HCT116 (cell line): ENCODE measurements at regions not wholly inside any gene's neighbourhood (a gene's known extent, or its start where the extent isn't known, plus 50 kb on each side); places are given as distances from the start of the nearest gene placed in this dataset.

Experiments
- ATAC-seq: fragments of 200-7000 bp; cut with Tn5 transposase; 2 replicates; pipeline ENCODE4 v1.9.1; 2020; ENCODE audit warnings: mild to moderate bottlenecking, moderate library complexity
- BruUV-seq: library from RNA; stranded (reverse); fragments of 400-500 nt; replicated peaks from 2 replicates; lab custom pipeline; 2021; lab: Mats Ljungman, UMichigan
- CTCF ChIA-PET: fragments of 300-600 bp; sonication (Branson Sonifier 250); formaldehyde crosslinking; loops from one replicate; lab custom pipeline; 2021; ENCODE audit warnings: antibody characterized with exemption; lab: Charles Lee
- POLR2A ChIA-PET: fragments of 300-600, 350-600 bp; sonication (Branson Sonifier 250); formaldehyde crosslinking; loops from one replicate; lab custom pipeline; 2021; ENCODE audit warnings: antibody characterized with exemption; lab: Charles Lee
- RAD21 ChIA-PET, 2 experiments: fragments of 300-600 bp; sonication (Branson Sonifier 250); formaldehyde crosslinking; loops; one replicate each; lab custom pipeline; 2023; ENCODE audit warnings: low total read pairs in 2 of 2; ENCODE audit not compliant: uncharacterized antibody in 2 of 2, unreplicated experiment in 2 of 2, low non-redundant PET in 1 of 2; lab: Charles Lee
- DNase-seq: peaks from one replicate; pipeline ENCODE4 v3.0.0-alpha.2; 2010; ENCODE audit warnings: low read depth, low spot score
- H2AFZ ChIP-seq: fragments of 200-600 bp; shearing (Covaris generic), sonication (generic); 2 replicates; pipeline ENCODE4 v1.6.1; 2017; ENCODE audit warnings: low read depth, mixed run types, mixed read lengths, antibody characterized with exemption, low read length; ENCODE audit not compliant: poor library complexity, severe bottlenecking
- H3K27ac ChIP-seq: 2 replicates; pipeline ENCODE4 v1.5.1; 2012; ENCODE audit warnings: low read depth, low read length
- H3K27me3 ChIP-seq: fragments of 200-600 bp; sonication (generic); 2 replicates; pipeline ENCODE4 v1.6.1; 2016; ENCODE audit warnings: mixed run types, low read length, mixed read lengths; ENCODE audit not compliant: insufficient read depth
- H3K36me3 ChIP-seq, 2 experiments: fragments of 200-500 bp in 1 of 2; fragments of 200-600 bp in 1 of 2; sonication (Bioruptor generic) in 1 of 2; sonication (generic) in 1 of 2; 2 replicates each; pipeline versions ENCODE4 v1.5.1 to v1.6.1; 2014 to 2016; ENCODE audit warnings: low read length in 2 of 2, inconsistent platforms in 1 of 2, mixed read lengths in 1 of 2, mixed run types in 1 of 2; ENCODE audit not compliant: insufficient read depth in 2 of 2, control insufficient read depth in 1 of 2
- H3K4me1 ChIP-seq, 2 experiments: fragments of 200-600 bp in 1 of 2; sonication (generic) in 1 of 2; 2 replicates each; pipeline versions ENCODE4 v1.5.1 to v1.6.1; 2012 to 2017; ENCODE audit warnings: low read length in 2 of 2, inconsistent platforms in 1 of 2, mild to moderate bottlenecking in 1 of 2, mixed read lengths in 1 of 2, mixed run types in 1 of 2, moderate library complexity in 1 of 2; ENCODE audit not compliant: insufficient read depth in 2 of 2, control insufficient read depth in 1 of 2
- H3K4me2 ChIP-seq: fragments of 200-600 bp; sonication (generic); 2 replicates; pipeline ENCODE4 v1.6.1; 2017; ENCODE audit warnings: mixed run types, low read length, mixed read lengths
- H3K4me3 ChIP-seq, 2 experiments: fragments of 200-600 bp in 1 of 2; sonication (generic) in 1 of 2; replicated peaks in 1 of 2; 2 replicates each; pipeline ENCODE4 v1.5.1; 2011 to 2016; ENCODE audit warnings: low read length in 2 of 2, control low read depth in 1 of 2, low read depth in 1 of 2, mild to moderate bottlenecking in 1 of 2, mixed read lengths in 1 of 2, mixed run types in 1 of 2
- H3K79me2 ChIP-seq: fragments of 200-600 bp; sonication (generic); 2 replicates; pipeline ENCODE4 v1.6.1; 2017; ENCODE audit warnings: mild to moderate bottlenecking, mixed run types, low read length, moderate library complexity, mixed read lengths; ENCODE audit not compliant: insufficient read depth
- H3K9ac ChIP-seq: fragments of 200-600 bp; sonication (generic); 2 replicates; pipeline ENCODE4 v1.6.1; 2016; ENCODE audit warnings: low read length, mixed read lengths
- H3K9me2 ChIP-seq: fragments of 200-600 bp; sonication (generic), shearing (Covaris generic); 2 replicates; pipeline ENCODE4 v1.6.1; 2017; ENCODE audit warnings: mixed run types, mild to moderate bottlenecking, moderate library complexity; ENCODE audit not compliant: insufficient read depth
- H3K9me3 ChIP-seq, 2 experiments: fragments of 200-500 bp in 1 of 2; fragments of 200-600 bp in 1 of 2; sonication (Bioruptor generic) in 1 of 2; sonication (generic) in 1 of 2; 2 replicates each; pipeline ENCODE4 v1.6.1; 2014 to 2017; ENCODE audit warnings: low read length in 2 of 2, mixed read lengths in 2 of 2, inconsistent platforms in 1 of 2, low read depth in 1 of 2, mild to moderate bottlenecking in 1 of 2, mixed run types in 1 of 2, moderate library complexity in 1 of 2; ENCODE audit not compliant: control insufficient read depth in 1 of 2, insufficient read depth in 1 of 2
- H4K20me1 ChIP-seq: fragments of 200-600 bp; sonication (generic), shearing (Covaris generic); 2 replicates; pipeline ENCODE4 v1.6.1; 2017; ENCODE audit warnings: mixed run types, mild to moderate bottlenecking, moderate library complexity; ENCODE audit not compliant: insufficient read depth
- ELF1 ChIP-seq: IDR thresholded peaks from 2 replicates; pipeline ENCODE4 v1.6.1; 2012; ENCODE audit warnings: low read depth, borderline replicate concordance
- EZH2 ChIP-seq: fragments of 200-600 bp; sonication (generic); IDR thresholded peaks from 2 replicates; pipeline ENCODE4 v1.6.1; 2017; ENCODE audit warnings: antibody characterized with exemption, mixed run types
- EZH2phosphoT487 ChIP-seq: fragments of 200-600 bp; IDR thresholded peaks from 2 replicates; pipeline ENCODE4 v1.6.1; 2018; ENCODE audit warnings: antibody characterized with exemption, borderline replicate concordance
- FOSL1 ChIP-seq: IDR thresholded peaks from 2 replicates; pipeline ENCODE4 v1.6.1; 2012; ENCODE audit warnings: low read depth
- JUND ChIP-seq: IDR thresholded peaks from 2 replicates; pipeline ENCODE4 v1.6.1; 2012
- TCF7L2 ChIP-seq: IDR thresholded peaks from 2 replicates; pipeline ENCODE4 v1.7.0; 2011; ENCODE audit warnings: borderline replicate concordance, inconsistent platforms; ENCODE audit not compliant: insufficient read depth, insufficient read length; ENCODE audit errors: extremely low read depth
- ZFX ChIP-seq: fragments of 450-650 bp; IDR thresholded peaks from 2 replicates; pipeline ENCODE4 v1.6.1; 2017
- intact Hi-C: fragments of 100-400 bp; cut with micrococcal nuclease; formaldehyde crosslinking; loops from 2 replicates; pipeline ENCODE4 v1.10.0; 2022
- TF ChIP-seq, protein P1 (sequence below): IDR thresholded peaks from 2 replicates; pipeline ENCODE4 v1.6.1; 2012
- TF ChIP-seq, protein P2 (sequence below), 3 experiments: fragments of 200-600 bp in 1 of 3; sonication (generic) in 1 of 3; IDR thresholded peaks in 2 of 3; conservative IDR thresholded peaks in 1 of 3; 2 replicates each; pipeline ENCODE4 v1.5.1; 2012 to 2017; ENCODE audit warnings: low read depth in 2 of 3, low read length in 2 of 3, antibody characterized with exemption in 1 of 3, borderline replicate concordance in 1 of 3, control low read depth in 1 of 3, mild to moderate bottlenecking in 1 of 3, mixed read lengths in 1 of 3, mixed run types in 1 of 3, moderate library complexity in 1 of 3; ENCODE audit not compliant: insufficient read depth in 1 of 3

- no peak overlapping the region for H3K4me2 ChIP-seq
- no peak overlapping the region for H2AFZ ChIP-seq
- TF ChIP-seq ZFX (no peak), FOSL1 (no peak), EZH2 (no peak), EZH2phosphoT487 (no peak)
- TF ChIP-seq, all 23 proteins: peak for 0
- Histone ChIP-seq H3K4me1 (no peaks in the 10 kb centered on the region), H3K36me3 (no peaks in the 10 kb centered on the region), H3K4me3 (no peak overlapping the region), H3K27ac (no peak overlapping the region), H3K9me2 (no peaks in the 10 kb centered on the region), H3K27me3 (peaks cover 4% of the 10 kb centered on the region; the same call in 1 of the 2 replicates), H3K9me3 (no peaks in the 10 kb centered on the region), H4K20me1 (no peaks in the 10 kb centered on the region), H3K79me2 (no peaks in the 10 kb centered on the region), H3K9ac (no peak overlapping the region)
- ChIA-PET RAD21 (no interaction called here), CTCF (no interaction called here), POLR2A (no interaction called here)
- ATAC-seq (no peak), DNase-seq (no peak)
- intact Hi-C loops = no loop called here
- BruUV-seq = no TSS peak
Observed at GRCh38 chr1:209510063-209510462, 73.5 kb upstream of the CAMK1G start.

- no peaks in the 10 kb centered on the region for H3K79me2 ChIP-seq
- ATAC-seq (no peak), DNase-seq (no peak)
- H3K4me3 ChIP-seq = no peak overlapping the region
- ChIA-PET RAD21 (no interaction called here), POLR2A (no interaction called here), CTCF (no interaction called here)
- H3K9me3 ChIP-seq = no peaks in the 10 kb centered on the region
- no TSS peak for BruUV-seq
- H3K36me3 ChIP-seq = no peaks in the 10 kb centered on the region
- no peaks in the 10 kb centered on the region for H3K9me2 ChIP-seq
- H3K27ac ChIP-seq = no peak overlapping the region
- peaks cover 11% of the 10 kb centered on the region for H3K27me3 ChIP-seq
- H3K4me1 ChIP-seq = no peaks in the 10 kb centered on the region
- H4K20me1 ChIP-seq = no peaks in the 10 kb centered on the region
- no peak overlapping the region for H2AFZ ChIP-seq
- no peak overlapping the region for H3K9ac ChIP-seq
- no peak overlapping the region for H3K4me2 ChIP-seq
- TF ChIP-seq, protein P1, sequence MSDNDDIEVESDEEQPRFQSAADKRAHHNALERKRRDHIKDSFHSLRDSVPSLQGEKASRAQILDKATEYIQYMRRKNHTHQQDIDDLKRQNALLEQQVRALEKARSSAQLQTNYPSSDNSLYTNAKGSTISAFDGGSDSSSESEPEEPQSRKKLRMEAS = no peak
- TF ChIP-seq ZFX (no peak), EZH2phosphoT487 (no peak), TCF7L2 (no peak), ELF1 (no peak), JUND (no peak)
- TF ChIP-seq, protein P2, sequence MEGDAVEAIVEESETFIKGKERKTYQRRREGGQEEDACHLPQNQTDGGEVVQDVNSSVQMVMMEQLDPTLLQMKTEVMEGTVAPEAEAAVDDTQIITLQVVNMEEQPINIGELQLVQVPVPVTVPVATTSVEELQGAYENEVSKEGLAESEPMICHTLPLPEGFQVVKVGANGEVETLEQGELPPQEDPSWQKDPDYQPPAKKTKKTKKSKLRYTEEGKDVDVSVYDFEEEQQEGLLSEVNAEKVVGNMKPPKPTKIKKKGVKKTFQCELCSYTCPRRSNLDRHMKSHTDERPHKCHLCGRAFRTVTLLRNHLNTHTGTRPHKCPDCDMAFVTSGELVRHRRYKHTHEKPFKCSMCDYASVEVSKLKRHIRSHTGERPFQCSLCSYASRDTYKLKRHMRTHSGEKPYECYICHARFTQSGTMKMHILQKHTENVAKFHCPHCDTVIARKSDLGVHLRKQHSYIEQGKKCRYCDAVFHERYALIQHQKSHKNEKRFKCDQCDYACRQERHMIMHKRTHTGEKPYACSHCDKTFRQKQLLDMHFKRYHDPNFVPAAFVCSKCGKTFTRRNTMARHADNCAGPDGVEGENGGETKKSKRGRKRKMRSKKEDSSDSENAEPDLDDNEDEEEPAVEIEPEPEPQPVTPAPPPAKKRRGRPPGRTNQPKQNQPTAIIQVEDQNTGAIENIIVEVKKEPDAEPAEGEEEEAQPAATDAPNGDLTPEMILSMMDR (IDR thresholded peaks at IDR 0.05 in 2 of 3, conservative IDR thresholded peaks at IDR 0.05 in 1 of 3; ENCODE audit: borderline replicate concordance in 1 of 3, insufficient read depth in 1 of 3, low read depth in 2 of 3, low read length in 2 of 3) = no peak
- intact Hi-C loops = no loop called here
Observed at GRCh38 chr1:209511169-209511568, 72.3 kb upstream of the CAMK1G start.
